Activated CD4-positive, alpha-beta T cell treated with anti-CD3 and anti-CD28 coated beads, Interleukin-2, amount 10 ng/mL, durations not matched to agents 24 days and 14 days (primary cell): ENCODE measurements at regions not wholly inside any gene's neighbourhood (a gene's known extent, or its start where the extent isn't known, plus 50 kb on each side); places are given as distances from the start of the nearest gene placed in this dataset.

Source experiments
- DNase-seq: peaks from one replicate; pipeline ENCODE4 v3.0.0; 2022
- H3K27ac Mint-ChIP-seq: one replicate; pipeline ENCODE4 v1.8.0; 2022; ENCODE audit warnings: mild to moderate bottlenecking, mixed read lengths
- H3K27me3 Mint-ChIP-seq: one replicate; pipeline ENCODE4 v1.8.0; 2022; ENCODE audit warnings: mixed read lengths
- H3K36me3 Mint-ChIP-seq: one replicate; pipeline ENCODE4 v1.8.0; 2022; ENCODE audit warnings: low read depth, mild to moderate bottlenecking, mixed read lengths
- H3K4me1 Mint-ChIP-seq: one replicate; pipeline ENCODE4 v1.8.0; 2021; ENCODE audit warnings: mixed read lengths
- H3K4me3 Mint-ChIP-seq: one replicate; pipeline ENCODE4 v1.8.0; 2022; ENCODE audit warnings: mild to moderate bottlenecking, moderate library complexity, mixed read lengths
- H3K9me3 Mint-ChIP-seq: one replicate; pipeline ENCODE4 v1.8.0; 2021; ENCODE audit warnings: mixed read lengths
- intact Hi-C: fragments of 100-400 bp; cut with micrococcal nuclease; formaldehyde crosslinking; loops from one replicate; pipeline ENCODE4 v1.15.1; 2023

GRCh38 chr4:154958121-154958520 is 177.0 kb downstream of the RBM46 start:
- H3K27me3 Mint-ChIP-seq = no peaks in the 10 kb centered on the region

GRCh38 chr4:154958621-154959358 is 177.7 kb downstream of the RBM46 start:
- H3K9me3 Mint-ChIP-seq = peaks cover 1% of the 10 kb centered on the region
- no peaks in the 10 kb centered on the region for H3K36me3 Mint-ChIP-seq
- intact Hi-C loops = no loop called here
- H3K27me3 Mint-ChIP-seq = no peaks in the 10 kb centered on the region
- no peaks in the 10 kb centered on the region for H3K4me1 Mint-ChIP-seq
- H3K27ac Mint-ChIP-seq = no peak overlapping the region
- H3K4me3 Mint-ChIP-seq = no peak overlapping the region
- DNase-seq = no peak

More at GRCh38 chr4:154958121-154958520, 177.0 kb downstream of the RBM46 start:
- DNase-seq = no peak
- H3K4me3 Mint-ChIP-seq = no peak overlapping the region
- no peak overlapping the region for H3K27ac Mint-ChIP-seq
- H3K9me3 Mint-ChIP-seq = no peaks in the 10 kb centered on the region
- intact Hi-C loops = no loop called here
- no peaks in the 10 kb centered on the region for H3K4me1 Mint-ChIP-seq
- no peaks in the 10 kb centered on the region for H3K36me3 Mint-ChIP-seq

GRCh38 chr4:154959756-154960155 is 178.7 kb downstream of the RBM46 start:
- no peaks in the 10 kb centered on the region for H3K27me3 Mint-ChIP-seq
- H3K27ac Mint-ChIP-seq = no peak overlapping the region
- H3K9me3 Mint-ChIP-seq = peaks cover 6% of the 10 kb centered on the region
- no peak for DNase-seq
- H3K4me1 Mint-ChIP-seq = no peaks in the 10 kb centered on the region
- H3K4me3 Mint-ChIP-seq = no peak overlapping the region
- no peaks in the 10 kb centered on the region for H3K36me3 Mint-ChIP-seq
- intact Hi-C loops = no loop called here

- intact Hi-C loops = no loop called here
- Mint-ChIP-seq H3K36me3 (no peaks in the 10 kb centered on the region), H3K4me3 (no peak overlapping the region), H3K27ac (no peak overlapping the region), H3K9me3 (peaks cover 6% of the 10 kb centered on the region), H3K4me1 (no peaks in the 10 kb centered on the region), H3K27me3 (no peaks in the 10 kb centered on the region)
- DNase-seq = no peak
Observed at GRCh38 chr4:154960476-154960875, 179.4 kb downstream of the RBM46 start.

- Mint-ChIP-seq H3K27ac (no peak overlapping the region), H3K4me1 (no peaks in the 10 kb centered on the region), H3K36me3 (no peaks in the 10 kb centered on the region), H3K27me3 (no peaks in the 10 kb centered on the region), H3K9me3 (peaks cover 6% of the 10 kb centered on the region), H3K4me3 (no peak overlapping the region)
- intact Hi-C loops = no loop called here
- DNase-seq = no peak
Observed at GRCh38 chr4:154961263-154961662, 180.2 kb downstream of the RBM46 start.

GRCh38 chr4:154973244-154974035 is 192.4 kb downstream of the RBM46 start:
- Mint-ChIP-seq H3K4me3 (no peak overlapping the region), H3K9me3 (no peaks in the 10 kb centered on the region), H3K27me3 (no peaks in the 10 kb centered on the region), H3K27ac (no peak overlapping the region), H3K4me1 (no peaks in the 10 kb centered on the region), H3K36me3 (no peaks in the 10 kb centered on the region)
- DNase-seq = no peak
- intact Hi-C loops = no loop called here

GRCh38 chr4:154977228-154977627 is 196.2 kb downstream of the RBM46 start:
- Mint-ChIP-seq H3K4me3 (no peak overlapping the region), H3K9me3 (no peaks in the 10 kb centered on the region), H3K4me1 (no peaks in the 10 kb centered on the region), H3K27me3 (no peaks in the 10 kb centered on the region), H3K27ac (no peak overlapping the region), H3K36me3 (no peaks in the 10 kb centered on the region)
- DNase-seq = no peak
- intact Hi-C loops = no loop called here

- Mint-ChIP-seq H3K27ac (no peak overlapping the region), H3K4me1 (no peaks in the 10 kb centered on the region), H3K9me3 (no peaks in the 10 kb centered on the region), H3K4me3 (no peak overlapping the region), H3K27me3 (no peaks in the 10 kb centered on the region), H3K36me3 (no peaks in the 10 kb centered on the region)
- peak; percentile 78 for DNase-seq
- intact Hi-C loops = loop anchor here (2.0 to 5.0 kb wide), 3 partner anchors 375 to 804 kb away; no protein-coding TSS in a partner anchor
Observed at GRCh38 chr4:154982187-154983047, 201.3 kb downstream of the RBM46 start.

- Mint-ChIP-seq H3K9me3 (no peaks in the 10 kb centered on the region), H3K36me3 (no peaks in the 10 kb centered on the region), H3K27ac (no peak overlapping the region), H3K4me1 (no peaks in the 10 kb centered on the region), H3K27me3 (no peaks in the 10 kb centered on the region), H3K4me3 (no peak overlapping the region)
- intact Hi-C loops = loop anchor here (2.0 to 5.0 kb wide), 3 partner anchors 374 to 803 kb away; no protein-coding TSS in a partner anchor
- no peak for DNase-seq
Observed at GRCh38 chr4:154983714-154984113, 202.6 kb downstream of the RBM46 start.

GRCh38 chr4:154984148-154984547 is 203.1 kb downstream of the RBM46 start:
- Mint-ChIP-seq H3K9me3 (no peaks in the 10 kb centered on the region), H3K36me3 (no peaks in the 10 kb centered on the region), H3K27me3 (no peaks in the 10 kb centered on the region), H3K4me1 (no peaks in the 10 kb centered on the region), H3K4me3 (no peak overlapping the region), H3K27ac (no peak overlapping the region)
- intact Hi-C loops = loop anchor here (5.0 kb wide), 2 partner anchors 373 to 388 kb away; no protein-coding TSS in a partner anchor
- DNase-seq = no peak

GRCh38 chr4:154984616-154985015 is 203.5 kb downstream of the RBM46 start:
- H3K36me3 Mint-ChIP-seq = no peaks in the 10 kb centered on the region
- H3K27ac Mint-ChIP-seq = no peak overlapping the region
- H3K4me3 Mint-ChIP-seq = no peak overlapping the region
- DNase-seq = no peak
- H3K4me1 Mint-ChIP-seq = no peaks in the 10 kb centered on the region
- intact Hi-C loops = loop anchor here (5.0 kb wide), 2 partner anchors 373 to 388 kb away; no protein-coding TSS in a partner anchor
- H3K9me3 Mint-ChIP-seq = no peaks in the 10 kb centered on the region
- H3K27me3 Mint-ChIP-seq = no peaks in the 10 kb centered on the region

- Mint-ChIP-seq H3K4me3 (no peak overlapping the region), H3K27ac (no peak overlapping the region), H3K9me3 (no peaks in the 10 kb centered on the region), H3K27me3 (no peaks in the 10 kb centered on the region), H3K4me1 (no peaks in the 10 kb centered on the region), H3K36me3 (no peaks in the 10 kb centered on the region)
- DNase-seq = no peak
- intact Hi-C loops = no loop called here
Observed at GRCh38 chr4:154985673-154986072, 204.6 kb downstream of the RBM46 start.

GRCh38 chr4:154988511-154988910 is 207.4 kb downstream of the RBM46 start:
- Mint-ChIP-seq H3K4me3 (no peak overlapping the region), H3K36me3 (no peaks in the 10 kb centered on the region), H3K9me3 (no peaks in the 10 kb centered on the region), H3K4me1 (no peaks in the 10 kb centered on the region), H3K27me3 (no peaks in the 10 kb centered on the region), H3K27ac (no peak overlapping the region)
- no peak for DNase-seq
- intact Hi-C loops = no loop called here
